IMR-90 (cell line): ENCODE measurements at regions not wholly inside any gene's neighbourhood (a gene's known extent, or its start where the extent isn't known, plus 50 kb on each side); places are given as distances from the start of the nearest gene placed in this dataset.

Experiments
- BHLHE40 ChIP-seq: fragments of 150-350 bp; IDR thresholded peaks from 2 replicates; pipeline ENCODE4 v1.6.1; 2016; ENCODE audit warnings: mild to moderate bottlenecking, low read depth, low read length
- CEBPB ChIP-seq: IDR thresholded peaks from 2 replicates; pipeline ENCODE4 v1.6.1; 2012; ENCODE audit warnings: low read depth, low read length, improper control_type of control experiment
- FOS ChIP-seq: fragments of 150-350 bp; IDR thresholded peaks from 2 replicates; pipeline ENCODE4 v1.6.1; 2016; ENCODE audit warnings: low read depth, low read length
- MAZ ChIP-seq: IDR thresholded peaks from 2 replicates; pipeline ENCODE4 v1.6.1; 2012; ENCODE audit warnings: low read depth, mild to moderate bottlenecking, low read length, improper control_type of control experiment, moderate library complexity, borderline replicate concordance
- NFE2L2 ChIP-seq: fragments of 150-350 bp; IDR thresholded peaks from 2 replicates; pipeline ENCODE4 v1.6.1; 2016; ENCODE audit warnings: low read depth, mild to moderate bottlenecking, low read length
- POLR2A ChIP-seq: IDR thresholded peaks from 2 replicates; pipeline ENCODE4 v1.6.1; 2012; ENCODE audit warnings: mild to moderate bottlenecking, low read depth, low read length
- RAD21 ChIP-seq: IDR thresholded peaks from 2 replicates; pipeline ENCODE4 v1.6.1; 2012; ENCODE audit warnings: low read length, improper control_type of control experiment
- RCOR1 ChIP-seq: IDR thresholded peaks from 2 replicates; pipeline ENCODE4 v1.6.1; 2012; ENCODE audit warnings: mild to moderate bottlenecking, low read length, improper control_type of control experiment; ENCODE audit not compliant: insufficient replicate concordance
- RFX5 ChIP-seq: IDR thresholded peaks from 2 replicates; pipeline ENCODE4 v1.8.0; 2012; ENCODE audit warnings: low read depth, mild to moderate bottlenecking, low read length, moderate library complexity
- SMC3 ChIP-seq: fragments of 150-350 bp; IDR thresholded peaks from 2 replicates; pipeline ENCODE4 v1.6.1; 2016; ENCODE audit warnings: low read depth, mild to moderate bottlenecking, antibody characterized with exemption, low read length, moderate library complexity
- TF ChIP-seq, protein P1 (sequence below): conservative IDR thresholded peaks from 2 replicates; pipeline ENCODE4 v1.5.1; 2012; ENCODE audit warnings: mild to moderate bottlenecking, low read depth, low read length, improper control_type of control experiment
- TF ChIP-seq, protein P2 (sequence below): fragments of 150-350 bp; IDR thresholded peaks from 2 replicates; pipeline ENCODE4 v1.6.1; 2017; ENCODE audit warnings: mild to moderate bottlenecking, antibody characterized with exemption, low read length, low read depth

DNA sequence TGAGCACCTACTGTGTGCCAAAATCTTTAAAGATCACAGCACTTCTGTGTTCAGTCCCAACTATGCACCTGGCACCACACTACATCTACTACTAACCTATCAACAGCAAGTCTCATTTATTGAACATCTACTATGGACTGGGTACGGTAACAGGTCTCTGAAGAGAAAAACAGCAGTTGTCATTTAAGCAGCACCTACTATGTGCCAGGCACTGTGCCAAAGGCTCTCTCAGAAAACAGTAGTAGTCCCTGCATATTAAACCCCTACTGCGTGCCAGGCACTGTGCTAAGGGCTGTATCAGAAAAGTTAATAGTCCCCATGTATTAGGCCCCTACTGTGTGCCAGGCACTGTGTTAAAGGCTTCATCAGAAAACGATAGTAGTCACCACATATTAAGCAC lies 106.2 kb downstream of the PTPRS start:
- TF ChIP-seq, protein P1, sequence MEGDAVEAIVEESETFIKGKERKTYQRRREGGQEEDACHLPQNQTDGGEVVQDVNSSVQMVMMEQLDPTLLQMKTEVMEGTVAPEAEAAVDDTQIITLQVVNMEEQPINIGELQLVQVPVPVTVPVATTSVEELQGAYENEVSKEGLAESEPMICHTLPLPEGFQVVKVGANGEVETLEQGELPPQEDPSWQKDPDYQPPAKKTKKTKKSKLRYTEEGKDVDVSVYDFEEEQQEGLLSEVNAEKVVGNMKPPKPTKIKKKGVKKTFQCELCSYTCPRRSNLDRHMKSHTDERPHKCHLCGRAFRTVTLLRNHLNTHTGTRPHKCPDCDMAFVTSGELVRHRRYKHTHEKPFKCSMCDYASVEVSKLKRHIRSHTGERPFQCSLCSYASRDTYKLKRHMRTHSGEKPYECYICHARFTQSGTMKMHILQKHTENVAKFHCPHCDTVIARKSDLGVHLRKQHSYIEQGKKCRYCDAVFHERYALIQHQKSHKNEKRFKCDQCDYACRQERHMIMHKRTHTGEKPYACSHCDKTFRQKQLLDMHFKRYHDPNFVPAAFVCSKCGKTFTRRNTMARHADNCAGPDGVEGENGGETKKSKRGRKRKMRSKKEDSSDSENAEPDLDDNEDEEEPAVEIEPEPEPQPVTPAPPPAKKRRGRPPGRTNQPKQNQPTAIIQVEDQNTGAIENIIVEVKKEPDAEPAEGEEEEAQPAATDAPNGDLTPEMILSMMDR: no peak
- TF ChIP-seq RAD21 (no peak), POLR2A (no peak), CEBPB (no peak), NFE2L2 (no peak), FOS (no peak), BHLHE40 (no peak), MAZ (no peak), SMC3 (no peak), RCOR1 (no peak), RFX5 (no peak)
- TF ChIP-seq, protein P2, sequence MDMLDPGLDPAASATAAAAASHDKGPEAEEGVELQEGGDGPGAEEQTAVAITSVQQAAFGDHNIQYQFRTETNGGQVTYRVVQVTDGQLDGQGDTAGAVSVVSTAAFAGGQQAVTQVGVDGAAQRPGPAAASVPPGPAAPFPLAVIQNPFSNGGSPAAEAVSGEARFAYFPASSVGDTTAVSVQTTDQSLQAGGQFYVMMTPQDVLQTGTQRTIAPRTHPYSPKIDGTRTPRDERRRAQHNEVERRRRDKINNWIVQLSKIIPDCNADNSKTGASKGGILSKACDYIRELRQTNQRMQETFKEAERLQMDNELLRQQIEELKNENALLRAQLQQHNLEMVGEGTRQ: no peak
